HG02623 (cell line): ENCODE measurements at regions not wholly inside any gene's neighbourhood (a gene's known extent, or its start where the extent isn't known, plus 50 kb on each side); places are given as distances from the start of the nearest gene placed in this dataset.
"Not testable (repeated sequence)": the region's sequence is repeated elsewhere in the genome, so short reads cannot be mapped to it uniquely, and the experiment has no call there.

ENCODE experiments used
- ATAC-seq: cut with Tn5 transposase; IDR thresholded peaks from one replicate; pipeline ENCODE4 v1.9.1; 2021; ENCODE audit warnings: moderate library complexity; ENCODE audit not compliant: unreplicated experiment

- no peak for ATAC-seq
These were observed 186.6 kb upstream of the OTX2 start for GRCh38 chr14:56996721-56997399.

- no peak for ATAC-seq
These were observed 184.7 kb upstream of the OTX2 start for GRCh38 chr14:56995010-56995409.

- no peak for ATAC-seq
These were observed 182.1 kb upstream of the OTX2 start for GRCh38 chr14:56992332-56992820.

- not testable (repeated sequence) for ATAC-seq
These were observed 180.8 kb upstream of the OTX2 start for GRCh38 chr14:56990991-56991627.

- no peak for ATAC-seq
These were observed 179.1 kb upstream of the OTX2 start for GRCh38 chr14:56989359-56989758.

- no peak for ATAC-seq
These were observed 169.7 kb upstream of the OTX2 start for GRCh38 chr14:56979936-56980335.

GRCh38 chr14:56976211-56976610 lies 165.9 kb upstream of the OTX2 start:
- ATAC-seq = no peak

- no peak for ATAC-seq
These were observed 165.2 kb upstream of the OTX2 start for GRCh38 chr14:56975521-56975920.

GRCh38 chr14:56972948-56973347 lies 162.7 kb upstream of the OTX2 start:
- no peak for ATAC-seq

- no peak for ATAC-seq
These were observed 154.6 kb upstream of the OTX2 start for GRCh38 chr14:56964895-56965294.

- no peak for ATAC-seq
These were observed 153.1 kb upstream of the OTX2 start for GRCh38 chr14:56963381-56963780.

- ATAC-seq = no peak
These were observed 152.3 kb upstream of the OTX2 start for GRCh38 chr14:56962444-56963080.

- no peak for ATAC-seq
These were observed 149.6 kb upstream of the OTX2 start for GRCh38 chr14:56959869-56960268.

- no peak for ATAC-seq
These were observed 148.8 kb upstream of the OTX2 start for GRCh38 chr14:56959121-56959520.

GRCh38 chr14:56956182-56956581 lies 145.9 kb upstream of the OTX2 start:
- ATAC-seq = no peak

GRCh38 chr14:56955745-56956144 lies 145.5 kb upstream of the OTX2 start:
- ATAC-seq = no peak

- ATAC-seq = no peak
These were observed 143.6 kb upstream of the OTX2 start for GRCh38 chr14:56953884-56954283.

GRCh38 chr14:56952766-56953473 lies 142.6 kb upstream of the OTX2 start:
- ATAC-seq = no peak

- no peak for ATAC-seq
These were observed 139.5 kb upstream of the OTX2 start for GRCh38 chr14:56949828-56950227.

- ATAC-seq = no peak
These were observed 135.0 kb upstream of the OTX2 start for GRCh38 chr14:56945291-56945690.

GRCh38 chr14:56944397-56944796 lies 134.1 kb upstream of the OTX2 start:
- no peak for ATAC-seq

- no peak for ATAC-seq
These were observed 123.2 kb upstream of the OTX2 start for GRCh38 chr14:56933446-56933845.
